HepG2 (cell line): ENCODE measurements at regions not wholly inside any gene's neighbourhood (a gene's known extent, or its start where the extent isn't known, plus 50 kb on each side); places are given as distances from the start of the nearest gene placed in this dataset.

Experiments
- ATAC-seq: fragments of 200-7000 bp; cut with Tn5 transposase; 3 replicates; pipeline ENCODE4 v1.9.1; 2020; ENCODE audit warnings: mild to moderate bottlenecking, moderate library complexity
- BruUV-seq: library from RNA; stranded (reverse); fragments of 400-500 nt; replicated peaks from 2 replicates; lab custom pipeline; 2021; lab: Mats Ljungman, UMichigan
- CTCF ChIA-PET: fragments of 300-600 bp; formaldehyde crosslinking; extraction: SDS; loops from one replicate; lab custom pipeline; 2021; ENCODE audit warnings: low total read pairs, inconsistent platforms, low intra/inter-chr PET ratio; lab: Yijun Ruan, JAX
- POLR2A ChIA-PET: fragments of 350-600 bp; sonication (Branson Sonifier 250); formaldehyde crosslinking; loops from one replicate; lab custom pipeline; 2020; ENCODE audit warnings: antibody characterized with exemption, inconsistent platforms; lab: Yijun Ruan, JAX
- DNase-seq: peaks from one replicate; pipeline ENCODE4 v3.0.0-alpha.2; 2015; ENCODE audit warnings: low spot score
- FAIRE-seq: peaks from 3 replicates; lab custom pipeline; 2011; peaks lifted over from hg19 to GRCh38; lab: Jason Lieb, UNC
- H2AFZ ChIP-seq: one replicate; pipeline ENCODE4 v1.6.1; 2011; ENCODE audit warnings: low read length, inconsistent platforms
- H3K27ac ChIP-seq: fragments of 300-600 bp; 3 replicates; pipeline ENCODE4 v1.8.0; 2011; ENCODE audit warnings: mixed run types, mild to moderate bottlenecking, mixed read lengths, low read length, inconsistent platforms; ENCODE audit not compliant: insufficient read depth; ENCODE audit errors: extremely low read length
- H3K27me3 ChIP-seq, 2 experiments: fragments of 200-600 bp in 1 of 2; 2 replicates in 1 of 2; 3 replicates in 1 of 2; pipeline versions ENCODE4 v1.6.0 to v1.8.0; 2011; ENCODE audit warnings: low read length in 2 of 2, mild to moderate bottlenecking in 2 of 2, moderate library complexity in 2 of 2, inconsistent platforms in 1 of 2; ENCODE audit not compliant: insufficient read depth in 2 of 2, control insufficient read depth in 1 of 2
- H3K36me3 ChIP-seq, 2 experiments: fragments of 200-600 bp in 1 of 2; replicated peaks in 1 of 2; 2 replicates in 1 of 2; 3 replicates in 1 of 2; pipeline versions ENCODE4 v1.5.1 to v1.8.0; 2011; ENCODE audit warnings: low read length in 2 of 2, inconsistent platforms in 1 of 2; ENCODE audit not compliant: insufficient read depth in 2 of 2, control insufficient read depth in 1 of 2
- H3K4me1 ChIP-seq: 2 replicates; pipeline ENCODE4 v1.5.1; 2012; ENCODE audit warnings: low read length, inconsistent platforms; ENCODE audit not compliant: insufficient read depth
- H3K4me2 ChIP-seq: 2 replicates; pipeline ENCODE4 v1.6.0; 2011; ENCODE audit warnings: low read depth, low read length, inconsistent platforms
- H3K4me3 ChIP-seq, 3 experiments: fragments of 200-600 bp in 1 of 3; sonication (generic), shearing (Covaris generic) in 1 of 3; replicated peaks in 1 of 3; 2 replicates each; pipeline ENCODE4 v1.5.1; 2011 to 2016; ENCODE audit warnings: low read length in 3 of 3, inconsistent platforms in 2 of 3, low read depth in 2 of 3, mild to moderate bottlenecking in 2 of 3, control low read depth in 1 of 3, mixed read lengths in 1 of 3; ENCODE audit not compliant: insufficient read depth in 1 of 3
- H3K79me2 ChIP-seq: one replicate; pipeline ENCODE4 v1.6.1; 2011; ENCODE audit warnings: low read length, inconsistent platforms; ENCODE audit not compliant: insufficient read depth
- H3K9ac ChIP-seq: 2 replicates; pipeline ENCODE4 v1.6.0; 2011; ENCODE audit warnings: mild to moderate bottlenecking, low read depth, low read length, inconsistent platforms; ENCODE audit not compliant: insufficient read depth
- H3K9me3 ChIP-seq: 2 replicates; pipeline ENCODE4 v1.5.1; 2012; ENCODE audit warnings: mild to moderate bottlenecking, low read length
- H4K20me1 ChIP-seq: 2 replicates; pipeline ENCODE4 v1.6.0; 2011; ENCODE audit warnings: inconsistent platforms, mild to moderate bottlenecking, low read length, moderate library complexity; ENCODE audit not compliant: insufficient read depth
- ELF1 ChIP-seq: sonication (generic); formaldehyde crosslinking; IDR thresholded peaks from 2 replicates; pipeline ENCODE4 v1.4.0; 2020; ENCODE audit warnings: missing genetic modification reagents
- KLF15 ChIP-seq: sonication (generic); formaldehyde crosslinking; IDR thresholded peaks from 2 replicates; pipeline ENCODE4 v1.8.1; 2023; ENCODE audit warnings: borderline replicate concordance, mild to moderate bottlenecking, inconsistent platforms, missing genetic modification reagents, mixed read lengths
- MAZ ChIP-seq, 2 experiments: sonication (generic) in 1 of 2; formaldehyde crosslinking in 1 of 2; IDR thresholded peaks; 2 replicates each; pipeline versions ENCODE4 v1.5.0 to v1.6.1; 2012 to 2020; ENCODE audit warnings: low read depth in 2 of 2, mild to moderate bottlenecking in 2 of 2, borderline replicate concordance in 1 of 2, improper control_type of control experiment in 1 of 2, low read length in 1 of 2, missing genetic modification reagents in 1 of 2, moderate library complexity in 1 of 2
- POLR2AphosphoS5 ChIP-seq: IDR thresholded peaks from 2 replicates; pipeline ENCODE4 v1.6.1; 2012; ENCODE audit warnings: low read depth, low read length
- POLR2G ChIP-seq: fragments of 200-400 bp; formaldehyde crosslinking; IDR thresholded peaks from 2 replicates; pipeline ENCODE4 v1.6.1; 2018; ENCODE audit warnings: mild to moderate bottlenecking, low read depth, low read length, moderate library complexity
- SRSF1 ChIP-seq: fragments of 200-400 bp; formaldehyde crosslinking; optimal IDR thresholded peaks from 2 replicates; pipeline ENCODE3; 2017; ENCODE audit warnings: mild to moderate bottlenecking, low read depth, low read length, moderate library complexity
- TEAD3 ChIP-seq: optimal IDR thresholded peaks from 2 replicates; pipeline ENCODE3; 2016; ENCODE audit warnings: borderline replicate concordance
- ZNF33A ChIP-seq: sonication (generic); formaldehyde crosslinking; IDR thresholded peaks from 2 replicates; pipeline ENCODE4 v1.5.1; 2020; ENCODE audit warnings: missing genetic modification reagents, mild to moderate bottlenecking, moderate library complexity, borderline replicate concordance
- ZNF878 ChIP-seq: sonication (generic); formaldehyde crosslinking; IDR thresholded peaks from 2 replicates; pipeline ENCODE4 v1.8.1; 2023; ENCODE audit warnings: mild to moderate bottlenecking, missing genetic modification reagents, moderate library complexity
- WGBS: methylation state at CpG from one replicate; pipeline ENCODE4 v1.1.6; 2017; ENCODE audit warnings: low lambda C conversion rate; 5-methylcytosine and 5-hydroxymethylcytosine counted together
- in situ Hi-C: cut with HindIII; loops from 2 replicates; pipeline ENCODE4 v1.10.0; 2017; ENCODE audit warnings: low pct_unique_long_range_greater_than_20kb; ENCODE audit not compliant: extremely low pct_ligation_motif_present
- intact Hi-C: fragments of 100-400 bp; cut with micrococcal nuclease; formaldehyde crosslinking; loops from one replicate; pipeline ENCODE4 v1.10.0; 2022; ENCODE audit not compliant: unreplicated experiment
- TF ChIP-seq, protein P1 (sequence below): sonication (generic); formaldehyde crosslinking; IDR thresholded peaks from 2 replicates; pipeline ENCODE4 v1.4.0; 2020; ENCODE audit warnings: mild to moderate bottlenecking, missing genetic modification reagents
- TF ChIP-seq, protein P2 (sequence below): sonication (generic); formaldehyde crosslinking; IDR thresholded peaks from 2 replicates; pipeline ENCODE4 v1.4.0; 2020; ENCODE audit warnings: missing genetic modification reagents, borderline replicate concordance

DNA sequence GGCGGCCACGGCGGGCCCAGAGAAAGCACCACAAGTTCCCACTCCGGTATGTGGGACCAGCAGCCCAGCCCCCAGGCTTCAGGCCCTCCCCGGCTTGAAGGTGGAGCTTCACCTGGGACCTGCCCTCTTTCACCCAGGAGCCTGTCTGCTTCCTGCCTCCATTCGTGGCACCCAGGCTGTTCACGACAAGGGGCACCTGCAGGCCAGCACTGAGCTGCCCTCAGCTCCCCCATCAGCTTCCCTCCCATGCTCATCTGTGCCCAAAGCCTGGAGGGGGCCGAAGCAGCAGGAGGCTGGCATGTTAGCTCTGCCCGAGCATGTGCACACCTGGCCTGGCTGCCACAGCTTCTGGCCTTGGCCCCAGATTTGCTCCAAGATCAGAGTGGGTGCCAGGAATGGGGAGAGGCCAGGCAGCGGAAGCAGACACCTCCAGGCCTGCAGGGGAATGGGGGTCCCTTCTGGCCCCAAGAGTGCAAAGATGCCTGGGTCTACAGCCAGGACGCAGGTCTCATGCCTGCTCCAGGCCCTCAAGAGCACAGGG is 312.4 kb upstream of the SYT4 start:
- no TSS peak for BruUV-seq
- H3K4me1 ChIP-seq: no peaks in the 10 kb centered on the region
- H2AFZ ChIP-seq: no peak overlapping the region
- no peaks in the 10 kb centered on the region for H3K27me3 ChIP-seq
- ATAC-seq: peak; percentile 30; the same call in 1 of the 3 replicates
- no peak overlapping the region for H3K4me3 ChIP-seq
- H3K36me3 ChIP-seq: no peaks in the 10 kb centered on the region
- H3K27ac ChIP-seq: no peak overlapping the region
- no peak overlapping the region for H3K4me2 ChIP-seq
- H3K79me2 ChIP-seq: no peaks in the 10 kb centered on the region
- intact Hi-C loops (loop anchor here (10.0 kb wide), 2 partner anchors 1475 to 1535 kb away; no protein-coding TSS in a partner anchor), in situ Hi-C loops (loop anchor here (25.0 kb wide), 1 partner anchor 1302 kb away; no protein-coding TSS in a partner anchor)
- DNase-seq: no peak
- CTCF ChIA-PET: interaction anchor here (3.5 kb wide), 1 partner anchor 19 kb away, joined by 26 read pairs; no protein-coding TSS in a partner anchor
- TF ChIP-seq ELF1 (CRISPR knock-in tag): no peak
- no peak for TF ChIP-seq POLR2AphosphoS5
- TF ChIP-seq POLR2G: no peak
- TF ChIP-seq TEAD3 (CRISPR knock-in tag): no peak
- no peak for TF ChIP-seq SRSF1
- TF ChIP-seq, protein P1, sequence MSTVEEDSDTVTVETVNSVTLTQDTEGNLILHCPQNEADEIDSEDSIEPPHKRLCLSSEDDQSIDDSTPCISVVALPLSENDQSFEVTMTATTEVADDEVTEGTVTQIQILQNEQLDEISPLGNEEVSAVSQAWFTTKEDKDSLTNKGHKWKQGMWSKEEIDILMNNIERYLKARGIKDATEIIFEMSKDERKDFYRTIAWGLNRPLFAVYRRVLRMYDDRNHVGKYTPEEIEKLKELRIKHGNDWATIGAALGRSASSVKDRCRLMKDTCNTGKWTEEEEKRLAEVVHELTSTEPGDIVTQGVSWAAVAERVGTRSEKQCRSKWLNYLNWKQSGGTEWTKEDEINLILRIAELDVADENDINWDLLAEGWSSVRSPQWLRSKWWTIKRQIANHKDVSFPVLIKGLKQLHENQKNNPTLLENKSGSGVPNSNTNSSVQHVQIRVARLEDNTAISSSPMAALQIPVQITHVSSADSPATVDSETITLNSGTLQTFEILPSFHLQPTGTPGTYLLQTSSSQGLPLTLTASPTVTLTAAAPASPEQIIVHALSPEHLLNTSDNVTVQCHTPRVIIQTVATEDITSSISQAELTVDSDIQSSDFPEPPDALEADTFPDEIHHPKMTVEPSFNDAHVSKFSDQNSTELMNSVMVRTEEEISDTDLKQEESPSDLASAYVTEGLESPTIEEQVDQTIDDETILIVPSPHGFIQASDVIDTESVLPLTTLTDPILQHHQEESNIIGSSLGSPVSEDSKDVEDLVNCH (CRISPR knock-in tag): no peak
- TF ChIP-seq ZNF33A (CRISPR knock-in tag): no peak
- no peak for TF ChIP-seq ZNF878
- no peak for TF ChIP-seq MAZ (IDR thresholded peaks at IDR 0.05; ENCODE audit: borderline replicate concordance, low read depth, low read length)
- TF ChIP-seq MAZ (CRISPR knock-in tag; IDR thresholded peaks at IDR 0.05; ENCODE audit: low read depth): no peak
- TF ChIP-seq KLF15 (CRISPR knock-in tag): no peak
- TF ChIP-seq, protein P2, sequence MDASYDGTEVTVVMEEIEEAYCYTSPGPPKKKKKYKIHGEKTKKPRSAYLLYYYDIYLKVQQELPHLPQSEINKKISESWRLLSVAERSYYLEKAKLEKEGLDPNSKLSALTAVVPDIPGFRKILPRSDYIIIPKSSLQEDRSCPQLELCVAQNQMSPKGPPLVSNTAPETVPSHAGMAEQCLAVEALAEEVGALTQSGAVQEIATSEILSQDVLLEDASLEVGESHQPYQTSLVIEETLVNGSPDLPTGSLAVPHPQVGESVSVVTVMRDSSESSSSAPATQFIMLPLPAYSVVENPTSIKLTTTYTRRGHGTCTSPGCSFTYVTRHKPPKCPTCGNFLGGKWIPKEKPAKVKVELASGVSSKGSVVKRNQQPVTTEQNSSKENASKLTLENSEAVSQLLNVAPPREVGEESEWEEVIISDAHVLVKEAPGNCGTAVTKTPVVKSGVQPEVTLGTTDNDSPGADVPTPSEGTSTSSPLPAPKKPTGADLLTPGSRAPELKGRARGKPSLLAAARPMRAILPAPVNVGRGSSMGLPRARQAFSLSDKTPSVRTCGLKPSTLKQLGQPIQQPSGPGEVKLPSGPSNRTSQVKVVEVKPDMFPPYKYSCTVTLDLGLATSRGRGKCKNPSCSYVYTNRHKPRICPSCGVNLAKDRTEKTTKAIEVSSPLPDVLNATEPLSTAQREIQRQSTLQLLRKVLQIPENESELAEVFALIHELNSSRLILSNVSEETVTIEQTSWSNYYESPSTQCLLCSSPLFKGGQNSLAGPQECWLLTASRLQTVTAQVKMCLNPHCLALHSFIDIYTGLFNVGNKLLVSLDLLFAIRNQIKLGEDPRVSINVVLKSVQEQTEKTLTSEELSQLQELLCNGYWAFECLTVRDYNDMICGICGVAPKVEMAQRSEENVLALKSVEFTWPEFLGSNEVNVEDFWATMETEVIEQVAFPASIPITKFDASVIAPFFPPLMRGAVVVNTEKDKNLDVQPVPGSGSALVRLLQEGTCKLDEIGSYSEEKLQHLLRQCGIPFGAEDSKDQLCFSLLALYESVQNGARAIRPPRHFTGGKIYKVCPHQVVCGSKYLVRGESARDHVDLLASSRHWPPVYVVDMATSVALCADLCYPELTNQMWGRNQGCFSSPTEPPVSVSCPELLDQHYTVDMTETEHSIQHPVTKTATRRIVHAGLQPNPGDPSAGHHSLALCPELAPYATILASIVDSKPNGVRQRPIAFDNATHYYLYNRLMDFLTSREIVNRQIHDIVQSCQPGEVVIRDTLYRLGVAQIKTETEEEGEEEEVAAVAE: no peak
- TF ChIP-seq, all 625 proteins: peak for 0
- no peak for FAIRE-seq
- Histone ChIP-seq H3K9ac (no peak overlapping the region), H4K20me1 (no peaks in the 10 kb centered on the region), H3K9me3 (no peaks in the 10 kb centered on the region)
- WGBS: 40% methylated on average over 1 of the region's 11 CpGs
- POLR2A ChIA-PET: no interaction called here
